ENCODE measurements at regions not wholly inside any gene's neighbourhood (a gene's known extent, or its start where the extent isn't known, plus 50 kb on each side); places are given as distances from the start of the nearest gene placed in this dataset.
"Not testable (repeated sequence)": the region's sequence is repeated elsewhere in the genome, so short reads cannot be mapped to it uniquely, and the experiment has no call there.

- no peak for DNase-seq (ENCODE audit: low read depth, low spot score)
Observed at GRCh38 chr13:50267066-50267465, 251.8 kb downstream of the KCNRG start.

DNA sequence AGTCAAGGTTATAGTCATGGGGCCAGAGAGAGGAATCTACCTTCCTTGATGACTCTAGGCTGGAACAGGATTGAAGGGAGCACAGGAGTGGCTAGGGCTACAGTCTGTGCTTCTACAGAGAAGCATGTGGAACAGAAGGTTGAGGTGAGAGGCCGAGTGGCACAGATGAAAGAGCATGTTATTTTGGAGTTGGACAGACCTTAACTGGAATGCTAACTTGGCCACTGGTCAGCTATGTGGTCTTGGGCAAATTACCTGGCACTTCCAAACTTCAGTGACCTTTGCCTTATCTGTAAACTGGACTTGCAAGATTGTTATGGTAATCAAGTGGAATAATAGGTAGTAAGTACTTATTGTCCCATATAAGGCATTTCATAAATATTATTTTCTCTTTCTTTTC is 252.7 kb downstream of the KCNRG start:
- DNase-seq (ENCODE audit: low read depth, low spot score), result no peak

GRCh38 chr13:50268500-50268899 is 253.3 kb downstream of the KCNRG start:
- DNase-seq (ENCODE audit: low read depth, low spot score), result no peak

DNA sequence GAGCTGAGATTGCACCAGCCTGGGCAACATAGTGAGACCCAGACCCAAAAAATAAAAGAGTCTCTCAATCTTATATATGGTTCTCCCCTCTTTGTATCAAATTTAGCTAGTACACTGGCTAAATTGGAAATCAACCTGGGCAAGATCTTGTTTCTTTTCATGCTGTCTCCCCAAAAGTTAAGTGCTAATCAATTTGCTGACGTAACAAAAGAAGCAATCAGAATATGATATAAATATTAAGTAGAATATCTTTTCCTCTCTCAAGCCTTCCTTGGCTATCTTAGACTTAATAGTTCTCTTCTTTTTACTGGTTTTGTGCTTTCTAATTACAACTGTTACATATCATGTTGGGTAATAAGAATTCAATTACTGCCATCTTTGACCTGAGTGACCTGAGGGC is 258.9 kb downstream of the KCNRG start:
- no peak for DNase-seq (ENCODE audit: low read depth, low spot score)

DNA sequence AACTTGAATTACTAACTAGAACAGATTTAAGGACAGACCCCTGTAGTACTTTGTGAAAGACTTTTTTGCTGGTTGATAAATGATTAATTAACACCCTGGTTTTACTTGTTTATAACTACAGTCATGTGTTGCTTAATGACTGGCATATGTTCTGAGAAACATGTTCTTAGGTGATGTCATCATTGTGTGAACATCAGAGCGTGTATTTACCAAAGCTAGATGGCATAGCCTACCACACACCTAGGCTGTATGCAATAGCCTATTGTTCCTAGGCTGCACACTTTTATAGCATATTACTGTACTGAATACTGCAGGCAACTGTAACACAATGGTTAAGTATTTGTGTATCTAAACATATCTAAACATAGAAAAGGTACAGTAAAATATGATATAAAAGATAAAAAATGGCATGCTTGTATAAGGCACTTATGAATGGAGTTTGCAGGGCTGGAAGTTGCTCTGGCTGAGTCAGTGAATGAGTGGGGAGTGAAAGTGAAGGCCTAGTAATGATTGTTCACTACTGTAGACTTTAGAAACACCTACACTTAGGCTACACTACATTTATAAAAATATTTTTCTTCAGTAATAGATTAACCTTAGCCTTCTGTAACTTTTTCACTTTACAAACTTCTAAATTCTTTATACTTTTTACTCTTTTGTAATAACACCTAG is 260.3 kb downstream of the KCNRG start:
- no peak for DNase-seq (ENCODE audit: low read depth, low spot score)

GRCh38 chr13:50276550-50276949 is 261.3 kb downstream of the KCNRG start:
- no peak for DNase-seq (ENCODE audit: low read depth, low spot score)

- no peak for DNase-seq (ENCODE audit: low read depth, low spot score)
Observed at GRCh38 chr13:50277127-50277526, 261.9 kb downstream of the KCNRG start.

DNA sequence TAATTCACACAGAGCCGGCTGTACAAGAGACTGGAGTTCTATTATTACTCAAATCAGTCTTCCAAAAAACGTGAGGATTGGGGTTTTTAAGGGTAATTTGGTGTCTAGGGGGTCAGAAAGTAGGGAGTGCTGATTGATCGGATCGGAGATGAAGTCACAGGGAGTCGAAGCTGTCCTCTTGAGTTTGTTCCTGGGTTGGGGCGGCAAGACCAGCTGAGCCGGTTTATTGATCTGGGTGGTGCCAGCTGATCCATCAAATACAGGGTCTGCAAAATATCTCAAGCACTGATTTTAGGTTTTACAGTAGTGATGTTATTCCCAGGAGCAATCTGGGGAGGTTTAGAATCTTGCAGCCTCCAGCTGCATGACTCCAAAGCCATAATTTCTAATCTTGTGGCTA is 262.7 kb downstream of the KCNRG start:
- no peak for DNase-seq (ENCODE audit: low read depth, low spot score)

DNA sequence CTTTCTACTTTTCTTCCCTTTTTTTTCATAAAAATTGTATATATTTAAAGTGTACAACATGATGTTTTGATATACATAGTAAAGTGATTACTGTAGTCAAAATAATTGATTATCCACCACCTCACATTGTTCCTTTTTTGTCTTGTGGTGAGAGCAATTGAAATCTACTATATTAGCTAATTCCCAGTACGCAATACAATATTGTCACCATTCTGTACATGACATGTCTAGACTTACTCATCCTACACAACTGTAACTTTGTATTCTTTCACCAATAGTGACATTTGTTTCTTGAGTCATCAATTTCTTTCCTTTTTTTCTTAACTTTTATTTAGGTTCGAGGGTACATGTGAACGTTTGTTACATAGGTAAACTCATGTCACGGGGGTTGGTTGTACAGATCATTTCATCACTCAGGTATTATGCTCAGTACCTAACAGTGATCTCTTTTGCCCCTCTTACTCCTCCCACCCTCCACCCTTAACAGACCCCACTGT is 265.2 kb downstream of the KCNRG start:
- no peak for DNase-seq (ENCODE audit: low read depth, low spot score)

DNA sequence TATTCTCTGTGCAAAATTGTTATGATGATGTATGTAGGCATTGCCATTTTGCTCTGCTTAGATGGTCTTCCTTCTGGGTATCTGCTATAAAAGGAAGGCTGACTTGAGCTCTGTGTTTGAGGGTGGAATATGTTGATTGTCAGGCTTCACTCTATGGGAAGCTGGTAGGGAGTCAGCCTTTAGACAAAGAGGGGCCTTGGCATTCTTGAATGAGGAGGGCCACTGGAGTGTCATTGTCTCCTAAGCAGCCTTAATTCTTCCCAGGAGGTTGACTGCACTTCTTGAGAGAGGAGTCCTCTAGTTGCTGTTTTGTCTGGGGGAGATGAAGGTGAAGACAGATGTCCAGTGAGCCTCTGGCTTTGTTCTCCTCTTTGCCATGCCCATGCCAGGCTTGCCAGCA is 266.8 kb downstream of the KCNRG start:
- no peak for DNase-seq (ENCODE audit: low read depth, low spot score)

DNA sequence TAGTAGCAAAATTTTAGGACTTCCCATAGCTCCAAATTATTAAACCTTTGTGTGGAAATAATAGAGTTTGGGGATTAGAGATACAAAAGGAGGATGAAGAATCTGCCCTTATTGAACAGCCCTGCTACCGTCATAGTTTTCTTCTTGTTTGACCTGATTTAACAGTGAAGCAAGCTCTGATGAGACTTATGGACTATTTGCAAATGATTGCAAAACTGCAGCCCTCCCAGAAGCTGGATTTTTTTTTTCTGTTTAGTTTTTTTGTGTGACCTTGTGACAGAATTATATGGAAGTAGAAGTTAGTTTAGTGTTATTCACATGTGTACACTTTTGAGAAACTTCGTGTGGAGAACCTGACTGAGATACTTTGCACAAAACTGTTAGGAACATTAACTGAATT is 267.8 kb downstream of the KCNRG start:
- DNase-seq (ENCODE audit: low read depth, low spot score), result no peak

- DNase-seq (ENCODE audit: low read depth, low spot score), result no peak
Observed at GRCh38 chr13:50284540-50284939, 269.3 kb downstream of the KCNRG start.

GRCh38 chr13:50285283-50285682 is 270.0 kb downstream of the KCNRG start:
- DNase-seq (ENCODE audit: low read depth, low spot score), result no peak

GRCh38 chr13:50286324-50286723 is 271.1 kb downstream of the KCNRG start:
- no peak for DNase-seq (ENCODE audit: low read depth, low spot score)

GRCh38 chr13:50290186-50290585 is 274.9 kb downstream of the KCNRG start:
- no peak for DNase-seq (ENCODE audit: low read depth, low spot score)

DNA sequence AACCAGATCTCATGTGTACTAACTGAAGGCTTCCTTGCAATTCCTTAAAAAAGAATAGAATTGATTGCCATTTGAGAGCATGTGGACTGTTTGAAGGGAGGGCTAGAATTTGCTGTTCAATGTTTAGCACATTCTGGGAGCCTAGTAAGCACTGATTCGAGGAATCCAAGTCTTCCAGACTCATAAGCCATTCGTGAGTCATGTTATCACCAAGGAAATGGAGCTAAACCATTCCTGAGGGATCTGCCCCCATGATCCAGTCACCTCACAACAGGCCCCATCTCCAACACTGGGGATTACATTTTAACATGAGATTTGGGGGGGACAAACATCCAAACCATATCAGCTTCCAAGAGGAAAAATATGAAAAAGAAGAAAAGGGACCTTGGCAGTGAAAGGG is 276.4 kb downstream of the KCNRG start:
- DNase-seq (ENCODE audit: low read depth, low spot score), result no peak

DNA sequence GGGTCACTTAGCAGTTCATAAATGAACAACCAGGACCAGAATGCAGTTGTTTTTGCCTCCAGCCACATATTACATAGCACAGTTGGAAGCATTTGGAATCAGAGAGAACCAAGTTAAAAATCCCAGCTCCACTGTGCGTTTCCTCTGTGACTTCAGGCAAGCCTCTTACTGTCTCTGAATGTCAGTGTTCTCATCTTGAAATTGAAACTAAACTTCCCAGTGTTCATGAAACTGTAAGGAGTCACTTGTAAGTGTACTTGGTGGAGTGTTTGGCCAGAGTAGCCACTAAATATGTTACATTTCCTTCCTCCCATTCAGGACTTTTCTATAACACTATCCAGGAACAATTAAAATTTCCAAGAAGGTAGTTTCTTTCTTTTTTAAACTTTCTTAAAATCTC is 276.8 kb downstream of the KCNRG start:
- no peak for DNase-seq (ENCODE audit: low read depth, low spot score)

GRCh38 chr13:50294425-50294824 is 279.2 kb downstream of the KCNRG start:
- DNase-seq (ENCODE audit: low read depth, low spot score), result not testable (repeated sequence)

DNA sequence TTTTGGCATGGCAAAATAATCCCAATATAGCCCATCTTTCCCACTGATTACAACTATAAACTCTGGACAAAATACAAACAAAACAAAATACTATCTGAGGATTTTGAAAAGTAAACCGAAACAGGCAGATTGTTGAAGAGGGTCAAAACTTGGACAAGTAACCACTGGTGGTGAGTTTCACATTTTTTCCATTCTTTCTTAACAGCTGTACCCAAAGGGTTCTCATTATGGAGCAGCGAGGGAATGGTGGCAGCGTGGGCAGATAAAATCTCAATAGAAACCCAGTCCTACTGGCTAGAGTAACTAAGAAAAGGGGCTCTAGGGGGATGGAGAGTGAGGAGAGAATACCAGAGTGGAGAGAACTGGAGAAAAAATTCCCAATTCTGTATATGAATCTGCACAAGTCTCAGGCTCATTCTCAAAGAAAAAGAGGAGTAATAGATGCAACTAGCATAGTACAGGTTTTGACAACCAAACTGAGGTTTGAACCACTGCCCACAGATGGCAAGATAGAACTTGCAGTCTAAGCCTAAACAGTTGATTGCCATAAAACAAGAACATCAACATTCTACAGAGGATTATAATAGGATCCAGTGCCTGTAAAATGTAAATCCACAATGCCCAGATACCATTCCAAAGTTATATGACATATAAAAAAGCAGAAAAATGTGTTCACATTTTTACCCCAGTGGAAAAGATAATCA is 284.5 kb downstream of the KCNRG start:
- no peak for DNase-seq (ENCODE audit: low read depth, low spot score)

DNA sequence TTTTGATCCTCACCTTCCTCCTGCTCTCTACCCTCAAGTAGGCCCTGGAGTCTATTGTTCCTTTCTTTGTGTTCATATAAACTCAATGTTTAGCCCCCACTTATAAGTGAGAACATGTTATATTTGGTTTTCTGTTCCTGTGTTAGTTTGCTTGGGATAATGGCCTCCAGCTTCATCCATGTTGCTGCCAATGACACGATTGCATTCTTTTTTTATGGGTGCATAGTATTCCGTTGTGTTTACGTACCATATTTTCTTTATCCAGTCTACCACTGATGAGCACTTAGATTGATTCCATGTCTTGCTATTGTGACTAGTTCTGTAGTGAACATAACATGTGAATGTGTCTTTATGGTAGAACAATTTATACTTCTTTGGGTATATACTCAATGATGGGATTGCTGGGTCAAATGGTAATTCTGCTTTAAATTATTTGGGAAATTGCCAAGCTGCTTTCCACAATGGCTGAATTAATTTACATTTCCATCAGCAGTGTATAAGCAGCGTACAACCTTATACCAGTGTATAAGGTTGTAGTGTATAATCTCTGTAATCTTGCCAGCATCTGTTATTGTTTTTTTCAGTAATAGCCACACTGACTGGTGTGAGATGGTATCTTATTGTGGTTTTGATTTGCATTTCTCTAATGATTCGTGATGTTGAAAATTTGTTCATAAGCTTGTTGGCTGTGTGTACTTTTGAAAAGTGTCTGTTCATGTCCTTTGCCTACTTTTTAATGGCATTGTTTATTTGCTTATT is 288.9 kb downstream of the KCNRG start:
- no peak for DNase-seq (ENCODE audit: low read depth, low spot score)

GRCh38 chr13:50306156-50306555 is 290.9 kb downstream of the KCNRG start:
- no peak for DNase-seq (ENCODE audit: low read depth, low spot score)

- no peak for DNase-seq (ENCODE audit: low read depth, low spot score)
Observed at GRCh38 chr13:50309318-50309717, 294.1 kb downstream of the KCNRG start.
